Memory B cell (primary cell): ENCODE measurements at regions not wholly inside any gene's neighbourhood (a gene's known extent, or its start where the extent isn't known, plus 50 kb on each side); places are given as distances from the start of the nearest gene placed in this dataset.

Experiments
- ATAC-seq: fragments of 150-1000 bp; cut with Tn5 transposase; 2 replicates; pipeline ENCODE4 v1.10.0; 2021; ENCODE audit warnings: low read depth, mild to moderate bottlenecking, moderate library complexity
- DNase-seq, 2 donors: peaks; one replicate each; pipeline ENCODE4 v3.0.0; 2022; ENCODE audit warnings: low spot score in 2 of 2
- H3K27ac Mint-ChIP-seq: one replicate; pipeline ENCODE4 v1.8.0; 2022; ENCODE audit warnings: mild to moderate bottlenecking, moderate library complexity, mixed read lengths
- H3K27me3 Mint-ChIP-seq: one replicate; pipeline ENCODE4 v1.8.0; 2022; ENCODE audit warnings: mixed read lengths
- H3K36me3 Mint-ChIP-seq: one replicate; pipeline ENCODE4 v1.8.0; 2022; ENCODE audit warnings: mild to moderate bottlenecking, mixed read lengths
- H3K4me1 Mint-ChIP-seq: one replicate; pipeline ENCODE4 v1.8.0; 2022; ENCODE audit warnings: mixed read lengths
- H3K4me3 Mint-ChIP-seq: one replicate; pipeline ENCODE4 v1.8.0; 2022; ENCODE audit warnings: mild to moderate bottlenecking, moderate library complexity, mixed read lengths
- H3K9me3 Mint-ChIP-seq: one replicate; pipeline ENCODE4 v1.8.0; 2022; ENCODE audit warnings: mixed read lengths

DNA sequence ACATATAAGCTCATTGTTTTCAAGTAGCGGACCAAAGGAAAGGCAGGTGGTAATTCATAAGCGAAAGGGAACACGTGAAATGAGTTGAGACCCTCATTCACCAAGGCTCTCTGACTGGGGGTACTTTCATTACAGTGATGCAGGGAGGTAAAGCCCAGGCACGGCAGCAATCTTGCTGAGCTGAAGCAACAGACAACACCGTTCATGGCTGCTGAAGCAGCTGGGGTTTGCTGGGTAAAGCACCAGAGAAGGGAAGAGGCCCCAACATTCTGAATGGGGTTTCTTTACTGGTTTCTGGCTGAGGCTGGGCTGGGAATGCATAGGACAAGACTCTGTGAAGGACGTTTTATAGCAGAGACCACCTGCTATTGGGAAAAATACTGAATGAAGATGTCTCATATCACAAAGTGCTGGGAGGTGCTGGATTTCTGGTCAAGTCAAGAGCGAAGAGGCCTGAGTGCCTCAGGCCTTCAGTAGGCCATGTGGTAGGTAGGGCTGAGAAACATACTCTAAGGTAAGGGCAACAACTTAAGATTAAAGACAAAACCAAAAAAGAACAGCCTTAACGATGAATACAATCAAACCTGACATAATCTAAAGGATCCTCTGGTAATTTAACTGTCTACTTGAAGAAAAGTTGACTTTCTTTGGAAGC lies 324.7 kb upstream of the PIK3C3 start:
- H3K27me3 Mint-ChIP-seq, result no peaks in the 10 kb centered on the region

DNA sequence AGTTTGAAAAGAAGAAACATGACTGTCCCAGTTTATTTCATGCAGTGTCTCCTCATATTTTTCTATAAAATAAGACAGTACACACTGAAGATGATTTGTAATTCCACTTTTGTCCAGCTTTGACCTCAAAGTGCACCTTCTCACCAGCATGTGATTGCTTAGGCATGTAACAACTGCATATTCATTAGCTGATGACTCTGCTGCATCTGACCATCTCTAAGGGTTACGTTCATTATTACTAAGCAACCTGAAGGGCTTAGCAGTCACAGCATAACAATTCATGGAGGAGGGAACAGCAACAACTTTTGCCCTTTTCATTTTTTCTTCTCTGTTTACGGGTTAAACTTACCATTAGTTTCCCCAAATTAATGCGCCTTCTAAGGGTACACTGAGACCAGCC lies 330.6 kb upstream of the PIK3C3 start:
- Mint-ChIP-seq H3K9me3 (peaks cover 1% of the 10 kb centered on the region), H3K4me1 (no peaks in the 10 kb centered on the region), H3K27me3 (no peaks in the 10 kb centered on the region), H3K27ac (no peak overlapping the region), H3K36me3 (no peaks in the 10 kb centered on the region), H3K4me3 (no peak overlapping the region)
- no peak for DNase-seq
- ATAC-seq, result no peak

More for the DNA sequence above, 324.7 kb upstream of the PIK3C3 start:
- Mint-ChIP-seq H3K9me3 (no peaks in the 10 kb centered on the region), H3K27ac (no peak overlapping the region), H3K36me3 (no peaks in the 10 kb centered on the region), H3K4me3 (no peak overlapping the region), H3K4me1 (no peaks in the 10 kb centered on the region)
- ATAC-seq (no peak), DNase-seq (no peak)

GRCh38 chr18:41621177-41621576 lies 333.9 kb upstream of the PIK3C3 start:
- DNase-seq, result no peak
- H3K27ac Mint-ChIP-seq, result no peak overlapping the region
- peaks cover 1% of the 10 kb centered on the region for H3K9me3 Mint-ChIP-seq
- no peak for ATAC-seq
- H3K4me1 Mint-ChIP-seq, result no peaks in the 10 kb centered on the region
- H3K36me3 Mint-ChIP-seq, result no peaks in the 10 kb centered on the region
- H3K4me3 Mint-ChIP-seq, result no peak overlapping the region
- H3K27me3 Mint-ChIP-seq, result no peaks in the 10 kb centered on the region

GRCh38 chr18:41618147-41618546 lies 336.9 kb upstream of the PIK3C3 start:
- no peak overlapping the region for H3K27ac Mint-ChIP-seq
- H3K9me3 Mint-ChIP-seq, result no peaks in the 10 kb centered on the region
- DNase-seq (no peak), ATAC-seq (no peak)
- no peak overlapping the region for H3K4me3 Mint-ChIP-seq
- H3K27me3 Mint-ChIP-seq, result no peaks in the 10 kb centered on the region
- H3K36me3 Mint-ChIP-seq, result no peaks in the 10 kb centered on the region
- no peaks in the 10 kb centered on the region for H3K4me1 Mint-ChIP-seq

DNA sequence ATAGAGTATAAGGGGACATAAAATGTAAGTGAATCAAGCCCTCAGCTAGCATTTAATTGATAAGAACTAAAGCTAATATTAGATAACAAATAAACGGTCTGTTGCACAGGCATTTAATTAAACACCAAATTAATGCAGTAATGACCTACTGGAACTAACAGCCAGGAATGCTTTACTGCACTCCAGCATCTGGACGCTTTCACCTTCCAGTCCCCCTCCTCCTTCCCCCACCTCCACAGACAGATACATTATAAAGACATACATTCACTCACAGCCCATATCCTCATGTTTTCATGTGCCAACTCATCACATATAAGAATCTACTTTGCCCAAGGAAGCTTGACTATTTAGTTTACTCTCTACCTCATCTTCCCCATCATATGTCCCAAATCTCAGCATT lies 337.4 kb upstream of the PIK3C3 start:
- Mint-ChIP-seq H3K4me1 (no peaks in the 10 kb centered on the region), H3K27ac (no peak overlapping the region), H3K4me3 (no peak overlapping the region), H3K36me3 (no peaks in the 10 kb centered on the region), H3K9me3 (peaks cover 1% of the 10 kb centered on the region), H3K27me3 (no peaks in the 10 kb centered on the region)
- no peak for ATAC-seq
- no peak for DNase-seq

DNA sequence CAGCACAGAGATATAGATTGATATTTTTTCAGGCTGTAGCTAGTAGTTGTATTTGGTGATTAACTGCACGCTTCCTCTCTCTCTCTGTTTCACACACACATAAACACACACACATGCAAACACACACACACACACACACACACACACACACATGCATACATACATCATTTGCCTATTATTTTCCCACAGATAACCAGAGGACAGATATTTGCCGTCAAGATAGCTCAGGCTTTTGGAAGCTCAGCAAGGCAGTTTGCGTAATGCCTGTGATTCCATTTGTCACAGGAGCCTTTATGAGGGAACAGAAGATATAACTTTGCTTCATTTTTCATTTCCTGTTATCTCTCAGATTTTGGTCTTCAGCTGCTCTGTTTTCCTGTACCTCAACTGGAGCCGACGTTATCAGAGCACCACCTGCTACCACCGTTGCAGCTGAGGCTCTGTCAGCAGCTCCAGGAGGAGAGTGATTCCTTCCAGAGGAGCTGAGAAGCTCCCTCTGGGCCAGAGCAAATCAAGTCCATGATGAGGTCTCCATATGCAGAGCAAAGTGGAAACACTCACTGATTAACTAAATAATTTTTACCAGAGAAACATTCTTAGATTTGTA lies 341.9 kb upstream of the PIK3C3 start:
- Mint-ChIP-seq H3K4me1 (no peaks in the 10 kb centered on the region), H3K27ac (no peak overlapping the region), H3K9me3 (peaks cover 10% of the 10 kb centered on the region), H3K27me3 (no peaks in the 10 kb centered on the region), H3K4me3 (no peak overlapping the region), H3K36me3 (no peaks in the 10 kb centered on the region)
- ATAC-seq (no peak), DNase-seq (no peak)

- ATAC-seq (no peak), DNase-seq (no peak)
- no peaks in the 10 kb centered on the region for H3K4me1 Mint-ChIP-seq
- peaks cover 20% of the 10 kb centered on the region for H3K9me3 Mint-ChIP-seq
- no peaks in the 10 kb centered on the region for H3K27me3 Mint-ChIP-seq
- no peaks in the 10 kb centered on the region for H3K36me3 Mint-ChIP-seq
- H3K4me3 Mint-ChIP-seq, result no peak overlapping the region
- no peak overlapping the region for H3K27ac Mint-ChIP-seq
Observed at GRCh38 chr18:41604964-41605363, 350.1 kb upstream of the PIK3C3 start.

GRCh38 chr18:41602034-41602433 lies 353.0 kb upstream of the PIK3C3 start:
- H3K9me3 Mint-ChIP-seq, result peaks cover 8% of the 10 kb centered on the region
- H3K36me3 Mint-ChIP-seq, result no peaks in the 10 kb centered on the region
- DNase-seq (no peak), ATAC-seq (no peak)
- no peaks in the 10 kb centered on the region for H3K27me3 Mint-ChIP-seq
- H3K4me3 Mint-ChIP-seq, result no peak overlapping the region
- H3K27ac Mint-ChIP-seq, result no peak overlapping the region
- no peaks in the 10 kb centered on the region for H3K4me1 Mint-ChIP-seq

- Mint-ChIP-seq H3K4me3 (no peak overlapping the region), H3K27ac (no peak overlapping the region), H3K4me1 (no peaks in the 10 kb centered on the region), H3K27me3 (no peaks in the 10 kb centered on the region), H3K36me3 (no peaks in the 10 kb centered on the region), H3K9me3 (peaks cover 6% of the 10 kb centered on the region)
- ATAC-seq (no peak), DNase-seq (no peak)
Observed at GRCh38 chr18:41600693-41601391, 354.2 kb upstream of the PIK3C3 start.

DNA sequence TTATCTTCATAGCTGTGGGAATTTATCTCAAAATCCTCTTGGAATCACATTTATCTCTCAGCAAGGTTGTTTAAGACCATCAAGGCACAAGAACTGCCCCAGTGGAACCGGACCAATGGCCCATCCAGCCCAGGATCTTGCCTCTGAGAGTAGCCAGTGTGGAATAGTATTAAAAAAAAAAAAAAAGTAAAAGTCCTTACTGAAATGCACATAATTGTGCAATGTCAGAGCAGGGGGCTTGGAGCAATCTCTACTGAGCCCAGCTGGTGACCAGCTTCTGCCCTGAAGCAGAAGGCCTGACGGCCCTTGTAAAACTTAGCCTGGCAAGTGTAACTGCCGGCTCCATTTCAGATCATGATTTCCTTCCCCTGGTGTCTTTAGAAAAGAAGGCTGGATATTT lies 355.6 kb upstream of the PIK3C3 start:
- Mint-ChIP-seq H3K4me3 (no peak overlapping the region), H3K27ac (no peak overlapping the region), H3K36me3 (no peaks in the 10 kb centered on the region), H3K27me3 (no peaks in the 10 kb centered on the region), H3K9me3 (peaks cover 3% of the 10 kb centered on the region), H3K4me1 (no peaks in the 10 kb centered on the region)
- DNase-seq, result no peak
- no peak for ATAC-seq

DNA sequence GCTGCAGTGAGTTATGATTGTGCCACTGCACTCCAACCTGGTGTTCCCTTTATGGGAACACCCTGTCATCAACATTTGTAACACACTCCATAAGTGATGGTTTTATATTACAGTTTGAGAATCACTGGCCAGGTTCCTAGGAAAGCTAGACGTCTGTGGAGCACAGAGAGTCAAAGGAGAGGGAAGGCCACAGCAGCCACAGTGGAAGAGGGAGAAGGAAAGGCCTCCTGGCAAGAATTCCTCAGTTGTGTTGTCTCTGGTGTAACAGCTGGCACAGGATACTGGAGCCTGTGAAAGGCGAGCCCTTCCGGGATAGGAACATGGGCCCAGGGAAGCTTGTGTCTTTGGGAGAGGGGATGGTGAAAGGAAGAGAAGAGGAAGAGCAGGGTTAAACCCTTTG lies 360.5 kb upstream of the PIK3C3 start:
- no peak for ATAC-seq
- Mint-ChIP-seq H3K4me1 (no peaks in the 10 kb centered on the region), H3K36me3 (no peaks in the 10 kb centered on the region), H3K4me3 (no peak overlapping the region), H3K9me3 (no peaks in the 10 kb centered on the region), H3K27ac (no peak overlapping the region), H3K27me3 (no peaks in the 10 kb centered on the region)
- DNase-seq, result no peak

DNA sequence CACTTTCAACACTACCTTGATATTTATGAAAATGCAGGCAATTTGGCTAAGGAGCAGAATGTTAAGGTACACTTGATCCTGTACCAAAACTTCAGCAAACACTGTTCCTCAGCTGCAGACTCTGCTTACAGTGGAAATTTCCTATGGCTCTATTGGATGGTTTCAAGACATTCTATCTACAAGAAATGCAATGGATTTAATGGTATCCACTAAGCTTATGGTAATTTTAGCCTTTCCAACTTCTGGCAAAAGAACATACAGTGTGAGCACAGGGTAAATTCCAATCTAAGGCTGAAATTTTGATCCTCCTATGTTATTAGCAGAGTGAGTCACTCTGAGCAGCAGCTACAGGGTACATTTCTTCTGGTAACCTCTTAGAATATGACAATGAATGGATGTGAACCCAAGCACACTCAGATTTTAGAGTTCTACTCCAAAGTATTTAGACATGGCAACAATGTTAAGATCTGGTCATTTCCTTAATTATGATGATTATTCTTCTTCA lies 361.8 kb upstream of the PIK3C3 start:
- no peak for DNase-seq
- H3K4me1 Mint-ChIP-seq, result no peaks in the 10 kb centered on the region
- no peaks in the 10 kb centered on the region for H3K36me3 Mint-ChIP-seq
- no peak overlapping the region for H3K4me3 Mint-ChIP-seq
- H3K27me3 Mint-ChIP-seq, result no peaks in the 10 kb centered on the region
- H3K27ac Mint-ChIP-seq, result no peak overlapping the region
- no peak for ATAC-seq
- H3K9me3 Mint-ChIP-seq, result no peaks in the 10 kb centered on the region

- Mint-ChIP-seq H3K36me3 (no peaks in the 10 kb centered on the region), H3K4me1 (no peaks in the 10 kb centered on the region)
- no peak for ATAC-seq
Observed at GRCh38 chr18:41587976-41588375, 367.1 kb upstream of the PIK3C3 start.

DNA sequence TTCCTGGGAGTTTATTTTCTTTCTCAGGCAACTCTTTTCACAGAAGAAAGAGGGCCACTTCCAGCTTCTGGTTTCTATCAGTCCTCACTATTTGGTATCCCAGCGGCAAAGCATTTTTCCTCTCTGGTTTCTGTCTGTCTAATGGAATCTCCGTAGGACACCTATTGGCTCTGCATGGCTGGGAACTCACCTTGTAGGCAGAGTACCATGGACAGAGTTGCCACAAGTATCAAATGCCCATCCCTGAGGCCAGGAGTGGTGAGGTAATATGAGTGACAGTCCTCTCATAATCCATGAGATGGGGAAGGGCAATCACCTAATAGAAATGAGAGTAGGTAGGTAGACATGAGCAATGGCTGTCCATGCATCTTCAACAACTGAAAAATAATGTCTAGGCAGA lies 369.5 kb upstream of the PIK3C3 start:
- H3K27me3 Mint-ChIP-seq, result no peaks in the 10 kb centered on the region

More at GRCh38 chr18:41587976-41588375, 367.1 kb upstream of the PIK3C3 start:
- peaks cover 6% of the 10 kb centered on the region for H3K9me3 Mint-ChIP-seq
- no peak overlapping the region for H3K4me3 Mint-ChIP-seq
- H3K27ac Mint-ChIP-seq, result no peak overlapping the region
- DNase-seq, result no peak
- no peaks in the 10 kb centered on the region for H3K27me3 Mint-ChIP-seq

More for the DNA sequence above, 369.5 kb upstream of the PIK3C3 start:
- Mint-ChIP-seq H3K4me1 (no peaks in the 10 kb centered on the region), H3K4me3 (no peak overlapping the region), H3K9me3 (peaks cover 9% of the 10 kb centered on the region), H3K27ac (no peak overlapping the region), H3K36me3 (no peaks in the 10 kb centered on the region)
- no peak for ATAC-seq
- no peak for DNase-seq
